GM19099 (cell line): ENCODE measurements at regions not wholly inside any gene's neighbourhood (a gene's known extent, or its start where the extent isn't known, plus 50 kb on each side); places are given as distances from the start of the nearest gene placed in this dataset.

Experiments
- POLR2A ChIP-seq: IDR thresholded peaks from 3 replicates; pipeline ENCODE4 v1.6.1; 2011; ENCODE audit warnings: low read depth; ENCODE audit not compliant: insufficient read length; ENCODE audit errors: extremely low read depth

- TF ChIP-seq POLR2A = no peak
These were observed 277.0 kb downstream of the PRL start for GRCh38 chr6:22019857-22020256.

GRCh38 chr6:22020299-22021003 lies 276.4 kb downstream of the PRL start:
- TF ChIP-seq POLR2A = no peak

- no peak for TF ChIP-seq POLR2A
These were observed 274.9 kb downstream of the PRL start for GRCh38 chr6:22021966-22022365.

- no peak for TF ChIP-seq POLR2A
These were observed 272.9 kb downstream of the PRL start for GRCh38 chr6:22023937-22024336.

GRCh38 chr6:22024973-22025467 lies 271.8 kb downstream of the PRL start:
- TF ChIP-seq POLR2A = no peak

GRCh38 chr6:22025468-22026163 lies 271.2 kb downstream of the PRL start:
- TF ChIP-seq POLR2A = peak; percentile 38

- TF ChIP-seq POLR2A = no peak
These were observed 270.6 kb downstream of the PRL start for GRCh38 chr6:22026164-22026678.

- no peak for TF ChIP-seq POLR2A
These were observed 269.7 kb downstream of the PRL start for GRCh38 chr6:22027040-22027725.

- TF ChIP-seq POLR2A = no peak
These were observed 268.3 kb downstream of the PRL start for GRCh38 chr6:22028403-22029090.

GRCh38 chr6:22029171-22029570 lies 267.7 kb downstream of the PRL start:
- TF ChIP-seq POLR2A = no peak

GRCh38 chr6:22030730-22031619 lies 265.9 kb downstream of the PRL start:
- no peak for TF ChIP-seq POLR2A

GRCh38 chr6:22035690-22036089 lies 261.1 kb downstream of the PRL start:
- no peak for TF ChIP-seq POLR2A

- no peak for TF ChIP-seq POLR2A
These were observed 260.6 kb downstream of the PRL start for GRCh38 chr6:22036275-22036674.

- no peak for TF ChIP-seq POLR2A
These were observed 260.1 kb downstream of the PRL start for GRCh38 chr6:22036699-22037098.

GRCh38 chr6:22041797-22042480 lies 254.9 kb downstream of the PRL start:
- no peak for TF ChIP-seq POLR2A
